Fibroblast of skin of abdomen (primary cell): ENCODE measurements at regions not wholly inside any gene's neighbourhood (a gene's known extent, or its start where the extent isn't known, plus 50 kb on each side); places are given as distances from the start of the nearest gene placed in this dataset.

ENCODE experiments used
- DNase-seq: peaks from one replicate; pipeline ENCODE4 v3.0.0-alpha.2; 2013

DNA sequence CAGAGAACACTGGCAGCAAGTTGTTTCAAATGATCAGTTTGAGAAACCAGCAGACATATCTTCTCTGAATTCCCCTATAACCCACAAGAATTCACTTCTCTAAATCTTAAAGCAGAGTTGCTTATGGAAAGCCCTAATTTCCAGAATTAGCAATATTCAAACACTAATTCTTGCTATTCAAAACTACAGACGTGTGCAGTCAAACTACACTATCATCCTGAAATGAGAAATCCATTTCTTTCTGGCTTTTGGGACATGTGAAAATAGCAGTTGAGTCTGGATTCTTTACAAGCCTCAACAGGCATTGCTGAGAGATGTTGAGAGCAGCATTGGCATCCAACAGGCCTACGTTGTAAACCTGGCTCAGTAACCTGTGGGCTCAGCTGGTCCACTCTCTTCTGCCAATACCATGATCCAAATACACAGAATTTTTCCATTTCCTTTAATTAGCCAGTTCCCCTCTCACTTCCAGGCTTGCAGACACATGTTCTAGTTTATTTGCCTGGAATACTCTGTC, 74.6 kb upstream of the TMTC1 start:
- DNase-seq = no peak

DNA sequence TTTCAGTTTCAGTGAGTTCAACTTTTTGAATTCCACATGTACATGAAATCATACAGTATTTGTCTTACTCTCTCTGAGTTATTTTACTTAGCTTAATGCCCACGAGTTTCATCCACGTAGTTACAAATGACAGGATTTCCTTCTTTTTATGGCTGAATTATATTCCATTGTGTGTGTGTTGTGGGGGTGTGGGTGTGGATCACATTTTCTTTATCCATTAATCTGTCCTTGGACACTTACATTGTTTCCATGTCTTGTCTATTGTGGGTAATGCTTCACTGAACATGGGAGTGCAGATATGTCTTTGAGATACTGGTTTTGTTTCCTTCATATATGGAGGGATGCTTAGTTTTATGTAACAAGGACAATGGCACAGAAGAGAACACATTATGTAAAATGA, 63.5 kb upstream of the TMTC1 start:
- no peak for DNase-seq

GRCh38 chr12:29844667-29845066, 60.9 kb upstream of the TMTC1 start:
- DNase-seq = no peak

DNA sequence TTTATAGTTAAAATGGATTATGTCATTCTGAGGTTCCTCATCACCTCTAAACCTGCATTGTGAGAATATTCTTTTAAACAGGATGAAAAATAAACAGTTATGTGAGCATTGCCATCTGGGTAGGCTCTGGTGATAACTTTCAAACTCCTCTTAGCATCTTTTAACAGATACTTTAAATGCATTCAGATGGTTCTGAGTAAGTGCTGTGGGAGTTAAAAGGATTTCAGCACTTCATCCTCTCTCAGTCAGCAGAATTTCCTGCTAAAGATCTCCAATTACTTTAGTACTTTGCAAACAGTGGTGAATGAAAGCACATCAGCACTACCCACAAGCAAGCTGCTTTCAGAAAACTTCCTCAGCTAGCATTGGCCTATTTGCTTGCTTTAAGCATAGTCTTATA, 59.3 kb upstream of the TMTC1 start:
- no peak for DNase-seq

DNA sequence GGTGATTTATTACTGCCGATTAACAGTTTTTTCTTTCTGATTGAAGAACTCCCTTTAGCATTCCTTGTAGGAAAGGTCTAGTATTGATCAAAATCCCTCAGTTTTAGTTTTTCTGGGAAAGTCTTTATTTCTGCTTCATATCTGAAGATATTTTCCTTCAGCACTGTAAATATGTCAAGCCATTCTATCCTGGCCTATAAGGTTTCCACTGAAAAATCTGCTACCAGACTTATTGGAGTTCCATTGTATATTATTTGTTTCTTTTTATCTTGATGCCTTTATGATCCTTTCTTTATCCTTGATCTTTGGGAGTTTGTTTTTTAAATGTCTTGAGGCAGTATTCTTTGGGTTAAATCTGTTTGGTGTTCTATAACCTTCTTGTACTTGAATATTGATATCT, 55.0 kb upstream of the TMTC1 start:
- DNase-seq = no peak
